Posterior cingulate gyrus (tissue), 11 donors: ENCODE measurements at regions not wholly inside any gene's neighbourhood (a gene's known extent, or its start where the extent isn't known, plus 50 kb on each side); places are given as distances from the start of the nearest gene placed in this dataset.

ENCODE experiments used
- DNase-seq, 10 donors: peaks; one replicate each; pipeline versions ENCODE4 v3.0.0 to v3.0.0-alpha.2; 2020 to 2021; ENCODE audit warnings: mixed read lengths in 3 of 10
- intact Hi-C: fragments of 100-400 bp; cut with DNase I; formaldehyde crosslinking; loops from one replicate; pipeline ENCODE4 v1.15.1; 2023

DNA sequence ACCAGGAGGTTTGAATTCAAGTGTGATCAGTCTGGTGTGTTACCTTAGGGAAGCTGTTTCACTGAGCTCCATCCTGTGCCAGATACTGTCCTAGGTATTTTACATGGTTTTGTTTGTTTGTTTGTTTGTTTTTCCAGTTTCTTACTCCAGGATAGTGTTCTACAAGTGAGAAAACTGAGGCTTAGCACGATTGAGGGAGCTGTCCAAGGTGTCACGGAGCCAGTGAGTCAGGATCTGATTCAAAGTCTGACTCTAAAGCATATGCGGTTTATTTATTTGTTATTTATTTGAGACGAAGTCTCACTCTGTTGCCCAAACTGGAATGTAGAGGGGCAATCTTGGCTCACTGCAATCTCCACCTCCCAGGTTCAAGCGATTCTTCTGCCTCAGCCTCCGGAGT lies 79.7 kb upstream of the GNG2 start:
- DNase-seq = no peak
- intact Hi-C loops = loop anchor here (1.0 to 5.0 kb wide), 2 partner anchors 197 to 497 kb away; no protein-coding TSS in a partner anchor

DNA sequence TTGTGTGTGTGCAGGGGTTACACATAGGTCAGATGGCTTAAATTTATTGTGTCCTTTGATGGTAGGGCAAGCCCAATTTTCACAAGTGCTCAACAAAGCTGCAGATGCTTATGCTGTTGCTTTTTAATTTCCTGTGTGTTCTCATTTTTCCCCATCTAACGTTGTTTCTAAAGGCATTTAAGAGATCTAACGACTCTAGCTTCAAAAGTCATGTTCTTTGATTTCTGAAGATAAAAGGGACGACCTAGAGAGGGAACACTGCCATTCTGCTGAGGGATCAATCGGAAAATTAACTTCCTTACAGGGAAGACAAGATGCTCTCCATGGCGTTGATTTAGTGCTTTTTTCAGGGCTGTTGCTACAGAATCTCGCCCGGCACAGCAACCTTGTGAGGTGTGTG lies 79.0 kb upstream of the GNG2 start:
- intact Hi-C loops = loop anchor here (5.0 kb wide), 1 partner anchor 196 kb away; no protein-coding TSS in a partner anchor
- DNase-seq = no peak

- intact Hi-C loops = loop anchor here (5.0 kb wide), 1 partner anchor 195 kb away; no protein-coding TSS in a partner anchor
- no peak for DNase-seq
These were observed 78.0 kb upstream of the GNG2 start for GRCh38 chr14:51782435-51782834.

GRCh38 chr14:51783765-51784164 lies 76.6 kb upstream of the GNG2 start:
- DNase-seq = no peak
- intact Hi-C loops = loop anchor here (5.0 kb wide), 1 partner anchor 194 kb away; no protein-coding TSS in a partner anchor

DNA sequence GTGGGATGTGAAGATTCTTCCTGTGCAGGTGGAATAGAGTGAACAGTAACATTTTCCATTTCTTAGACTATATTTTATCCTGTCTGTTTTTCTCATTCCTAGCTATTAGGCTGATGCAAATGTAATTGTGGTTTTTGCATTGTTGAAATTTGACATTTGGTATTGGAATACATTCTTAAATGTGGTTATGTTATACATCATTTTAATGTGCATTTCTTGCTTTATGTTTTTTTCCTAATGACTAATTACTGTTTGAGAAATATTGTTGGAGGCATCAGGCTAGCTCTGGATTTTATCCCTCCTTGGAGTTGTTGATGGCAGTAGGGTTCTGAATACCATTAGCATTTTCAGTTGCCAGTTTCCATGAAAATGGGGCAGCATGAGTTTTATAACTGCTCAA lies 75.9 kb upstream of the GNG2 start:
- no peak for DNase-seq

DNA sequence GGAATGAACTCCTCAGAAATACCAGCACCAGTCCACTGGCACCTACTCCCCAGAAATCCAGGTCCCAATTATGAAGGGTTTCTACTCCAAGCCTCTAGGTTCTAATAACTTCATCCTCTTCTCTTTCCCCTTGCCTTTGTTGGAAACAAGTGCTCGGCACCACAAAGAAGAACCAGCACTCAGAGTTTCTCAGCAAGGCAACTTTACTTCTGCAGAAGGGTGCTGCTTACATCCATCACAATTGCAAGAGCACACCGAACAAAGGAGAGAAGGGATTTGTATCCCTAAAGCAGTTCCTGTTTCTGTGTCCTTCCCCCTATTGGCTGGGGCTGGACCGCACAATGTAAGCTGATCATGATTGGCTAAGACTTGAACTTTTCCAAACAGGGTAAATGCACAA lies 74.2 kb upstream of the GNG2 start:
- intact Hi-C loops = no loop called here
- DNase-seq = no peak

More for the DNA sequence above, 75.9 kb upstream of the GNG2 start:
- intact Hi-C loops = loop anchor here (5.0 kb wide), 1 partner anchor 193 kb away; no protein-coding TSS in a partner anchor

DNA sequence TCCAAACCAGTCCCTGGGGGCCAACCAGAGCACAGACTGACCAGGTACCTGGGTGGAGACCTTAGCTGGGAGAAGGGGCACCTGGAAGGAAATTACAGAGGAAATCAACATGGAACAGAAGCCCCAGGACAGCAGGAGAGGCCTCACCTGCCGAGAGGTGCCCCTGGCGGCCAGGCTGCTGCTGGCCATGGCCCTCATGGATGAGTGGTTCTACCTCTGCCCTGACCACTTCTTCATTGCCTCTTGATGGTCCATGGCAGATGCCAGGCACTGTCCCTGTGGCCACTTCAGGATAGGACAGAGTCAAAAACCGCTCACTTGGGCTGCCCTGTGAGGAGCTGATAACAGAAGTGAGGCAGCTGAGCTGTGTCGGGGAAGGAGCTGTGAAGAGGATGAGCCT lies 73.1 kb upstream of the GNG2 start:
- DNase-seq = no peak
- intact Hi-C loops = no loop called here

- DNase-seq = no peak
- intact Hi-C loops = no loop called here
These were observed 71.3 kb upstream of the GNG2 start for GRCh38 chr14:51789114-51789513.

GRCh38 chr14:51789596-51789995 lies 70.8 kb upstream of the GNG2 start:
- intact Hi-C loops = no loop called here
- no peak for DNase-seq

GRCh38 chr14:51792809-51793208 lies 67.6 kb upstream of the GNG2 start:
- intact Hi-C loops = no loop called here
- no peak for DNase-seq

GRCh38 chr14:51805541-51805940 lies 54.9 kb upstream of the GNG2 start:
- DNase-seq = no peak
- intact Hi-C loops = no loop called here

DNA sequence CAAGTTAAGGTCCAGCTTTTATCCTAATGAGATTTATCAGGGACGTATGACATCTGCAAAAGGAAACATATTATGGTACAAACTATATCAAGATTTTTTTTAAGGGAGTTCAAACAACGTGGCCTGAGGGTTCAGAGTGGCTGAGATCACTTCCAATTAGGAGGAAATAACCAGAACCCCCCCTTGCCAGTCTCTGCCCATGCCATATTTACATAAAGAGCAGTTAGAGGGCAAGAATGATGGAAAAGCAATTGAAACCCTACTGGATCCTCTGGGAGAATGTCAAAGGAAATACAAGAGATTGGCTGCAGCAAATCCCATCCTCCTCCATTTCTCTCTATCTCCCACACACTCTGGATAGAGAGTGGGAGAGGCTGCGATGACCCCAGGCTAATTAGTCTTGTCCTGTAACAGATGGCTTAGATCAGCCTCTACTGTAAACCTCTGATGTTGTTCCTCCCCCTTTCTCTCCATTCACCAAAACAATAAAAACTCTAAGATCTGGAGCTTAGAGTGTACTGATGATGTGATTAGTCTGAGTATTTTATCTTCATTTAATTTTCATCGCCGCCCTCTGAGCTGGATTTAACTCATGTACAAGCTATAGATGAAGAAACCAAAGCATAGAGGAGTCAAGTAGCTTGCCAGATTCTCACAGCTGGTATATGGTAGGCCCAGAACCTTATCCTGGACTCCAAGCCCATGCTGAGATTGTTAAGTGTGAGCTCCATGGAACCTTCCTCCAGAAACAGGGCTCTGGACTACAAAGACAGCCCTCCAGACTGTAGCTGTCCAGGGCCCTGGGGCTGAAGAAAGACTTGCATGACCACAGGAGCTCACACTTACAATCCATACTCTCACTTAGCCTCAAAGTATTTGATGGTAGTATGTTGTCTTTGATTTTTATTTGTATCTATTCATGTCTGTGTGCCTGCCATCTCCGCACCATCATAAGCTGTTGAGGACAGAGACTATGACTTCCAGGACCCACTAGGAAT lies 54.1 kb upstream of the GNG2 start:
- intact Hi-C loops = no loop called here
- no peak for DNase-seq

DNA sequence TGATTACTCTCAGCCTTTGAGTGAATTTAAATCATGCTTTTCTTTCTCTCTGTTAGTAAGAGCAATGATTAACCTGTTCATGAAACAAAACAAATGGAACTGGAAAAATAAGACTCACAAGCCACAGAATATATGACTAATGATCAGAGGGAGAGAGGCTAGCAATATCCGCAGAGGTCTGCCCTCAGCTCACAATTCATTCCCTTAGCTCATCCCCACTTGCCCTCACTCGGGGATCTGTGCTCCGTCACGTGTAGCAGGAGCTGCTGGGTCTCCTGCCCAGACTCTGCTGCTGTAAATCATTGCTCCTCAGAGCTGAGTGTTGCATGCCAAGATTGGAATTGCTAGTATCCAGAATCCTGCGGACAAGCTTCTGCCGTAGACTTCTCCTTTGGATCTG lies 53.1 kb upstream of the GNG2 start:
- intact Hi-C loops = no loop called here
- DNase-seq = no peak
